Ectodermal cell (in vitro differentiated cells): ENCODE measurements at regions not wholly inside any gene's neighbourhood (a gene's known extent, or its start where the extent isn't known, plus 50 kb on each side); places are given as distances from the start of the nearest gene placed in this dataset.
"Not testable (repeated sequence)": the region's sequence is repeated elsewhere in the genome, so short reads cannot be mapped to it uniquely, and the experiment has no call there.

Experiments used
- H3K27ac ChIP-seq: 2 replicates; pipeline ENCODE4 v1.7.0; 2013; ENCODE audit warnings: mild to moderate bottlenecking, low read depth, low read length; ENCODE audit not compliant: insufficient read depth, poor library complexity, severe bottlenecking
- H3K27me3 ChIP-seq: 2 replicates; pipeline ENCODE4 v1.7.0; 2013; ENCODE audit warnings: mild to moderate bottlenecking, low read length; ENCODE audit not compliant: insufficient read depth, control insufficient read depth, poor library complexity, severe bottlenecking
- H3K36me3 ChIP-seq: one replicate; pipeline ENCODE4 v1.7.0; 2013; ENCODE audit warnings: low read length; ENCODE audit not compliant: control insufficient read depth, insufficient read depth
- H3K4me1 ChIP-seq: one replicate; pipeline ENCODE4 v1.7.0; 2013; ENCODE audit warnings: low read length; ENCODE audit not compliant: control insufficient read depth, insufficient read depth
- H3K4me3 ChIP-seq: 2 replicates; pipeline ENCODE4 v1.7.0; 2013; ENCODE audit warnings: low read depth, low read length, control low read depth; ENCODE audit not compliant: insufficient read depth
- H3K9me3 ChIP-seq: 2 replicates; pipeline ENCODE4 v1.7.0; 2013; ENCODE audit warnings: mild to moderate bottlenecking, low read length, moderate library complexity; ENCODE audit not compliant: control insufficient read depth
- WGBS, 2 experiments: methylation state at CpG; one replicate each; pipeline ENCODE4 v1.1.7; 2013; ENCODE audit warnings: missing lambda C conversion rate in 2 of 2; 5-methylcytosine and 5-hydroxymethylcytosine counted together

- peak overlapping the region; percentile 50 for H3K27ac ChIP-seq
- no peaks in the 10 kb centered on the region for H3K36me3 ChIP-seq
- 88 to 93% methylated on average over 1 to 2 of the region's 2 CpGs for WGBS, 2 experiments
These were observed 764.7 kb upstream of the ARRDC3 start for GRCh38 chr5:92147798-92148197.

GRCh38 chr5:92147266-92147665 lies 764.1 kb upstream of the ARRDC3 start:
- no peaks in the 10 kb centered on the region for H3K4me1 ChIP-seq
- peak overlapping the region; percentile 50 for H3K27ac ChIP-seq
- H3K27me3 ChIP-seq: no peaks in the 10 kb centered on the region
- 93 to 97% methylated on average over 3 of the region's 3 CpGs for WGBS, 2 experiments
- H3K9me3 ChIP-seq: no peaks in the 10 kb centered on the region
- H3K4me3 ChIP-seq: no peak overlapping the region
- H3K36me3 ChIP-seq: no peaks in the 10 kb centered on the region

More at GRCh38 chr5:92147798-92148197, 764.7 kb upstream of the ARRDC3 start:
- Histone ChIP-seq H3K27me3 (no peaks in the 10 kb centered on the region), H3K4me3 (no peak overlapping the region), H3K9me3 (no peaks in the 10 kb centered on the region), H3K4me1 (no peaks in the 10 kb centered on the region)

GRCh38 chr5:92145852-92146251 lies 762.7 kb upstream of the ARRDC3 start:
- Histone ChIP-seq H3K4me3 (no peak overlapping the region), H3K27ac (no peak overlapping the region), H3K4me1 (no peaks in the 10 kb centered on the region), H3K9me3 (no peaks in the 10 kb centered on the region), H3K36me3 (no peaks in the 10 kb centered on the region), H3K27me3 (no peaks in the 10 kb centered on the region)
- WGBS, 2 experiments: 91 to 100% methylated on average over 2 of the region's 3 CpGs

- Histone ChIP-seq H3K27me3 (no peaks in the 10 kb centered on the region), H3K9me3 (no peaks in the 10 kb centered on the region)
These were observed 761.7 kb upstream of the ARRDC3 start for GRCh38 chr5:92144824-92145223.

GRCh38 chr5:92132294-92132908 lies 749.3 kb upstream of the ARRDC3 start:
- not testable (repeated sequence) for H3K4me3 ChIP-seq, H3K9me3 ChIP-seq, H3K27me3 ChIP-seq, H3K36me3 ChIP-seq, H3K4me1 ChIP-seq, H3K27ac ChIP-seq
- 90 to 94% methylated on average over 5 of the region's 5 CpGs for WGBS, 2 experiments

More at GRCh38 chr5:92144824-92145223, 761.7 kb upstream of the ARRDC3 start:
- Histone ChIP-seq H3K27ac (no peak overlapping the region), H3K36me3 (no peaks in the 10 kb centered on the region), H3K4me3 (no peak overlapping the region), H3K4me1 (no peaks in the 10 kb centered on the region)
- 93 to 95% methylated on average over 3 of the region's 3 CpGs for WGBS, 2 experiments

- Histone ChIP-seq H3K9me3 (no peaks in the 10 kb centered on the region), H3K27ac (no peak overlapping the region), H3K4me3 (no peak overlapping the region), H3K27me3 (no peaks in the 10 kb centered on the region), H3K4me1 (no peaks in the 10 kb centered on the region), H3K36me3 (no peaks in the 10 kb centered on the region)
- no CpG with 5 or more reads among the region's 1 CpG for WGBS, 2 experiments
These were observed 743.1 kb upstream of the ARRDC3 start for GRCh38 chr5:92126182-92126581.

GRCh38 chr5:92119110-92119509 lies 736.0 kb upstream of the ARRDC3 start:
- Histone ChIP-seq H3K9me3 (no peaks in the 10 kb centered on the region), H3K4me1 (no peaks in the 10 kb centered on the region), H3K27ac (no peak overlapping the region), H3K27me3 (no peaks in the 10 kb centered on the region), H3K4me3 (no peak overlapping the region), H3K36me3 (no peaks in the 10 kb centered on the region)
- WGBS, 2 experiments: 63 to 70% methylated on average over 1 of the region's 1 CpG

- H3K36me3 ChIP-seq: no peaks in the 10 kb centered on the region
- no peaks in the 10 kb centered on the region for H3K27me3 ChIP-seq
- no peak overlapping the region for H3K4me3 ChIP-seq
- WGBS, 2 experiments: 100% methylated on average over 1 of the region's 1 CpG; no CpG with 5 or more reads in 1 of the 2 experiments
- no peaks in the 10 kb centered on the region for H3K9me3 ChIP-seq
- no peaks in the 10 kb centered on the region for H3K4me1 ChIP-seq
- no peak overlapping the region for H3K27ac ChIP-seq
These were observed 723.7 kb upstream of the ARRDC3 start for GRCh38 chr5:92106808-92107207.

GRCh38 chr5:92104126-92104525 lies 721.0 kb upstream of the ARRDC3 start:
- no peak overlapping the region for H3K4me3 ChIP-seq
- H3K36me3 ChIP-seq: no peaks in the 10 kb centered on the region
- H3K4me1 ChIP-seq: no peaks in the 10 kb centered on the region
- no peaks in the 10 kb centered on the region for H3K27me3 ChIP-seq
- H3K27ac ChIP-seq: no peak overlapping the region
- H3K9me3 ChIP-seq: no peaks in the 10 kb centered on the region

- no peak overlapping the region for H3K27ac ChIP-seq
- H3K4me3 ChIP-seq: no peak overlapping the region
- H3K27me3 ChIP-seq: no peaks in the 10 kb centered on the region
- no peaks in the 10 kb centered on the region for H3K36me3 ChIP-seq
- no peaks in the 10 kb centered on the region for H3K4me1 ChIP-seq
- WGBS, 2 experiments: 93 to 94% methylated on average over 3 of the region's 3 CpGs
- no peaks in the 10 kb centered on the region for H3K9me3 ChIP-seq
These were observed 719.2 kb upstream of the ARRDC3 start for GRCh38 chr5:92102313-92102712.

GRCh38 chr5:92092239-92092638 lies 709.1 kb upstream of the ARRDC3 start:
- no peaks in the 10 kb centered on the region for H3K27me3 ChIP-seq
- no peak overlapping the region for H3K4me3 ChIP-seq
- no peak overlapping the region for H3K27ac ChIP-seq
- no peaks in the 10 kb centered on the region for H3K36me3 ChIP-seq
- WGBS, 2 experiments: 76 to 88% methylated on average over 1 of the region's 1 CpG
- H3K9me3 ChIP-seq: no peaks in the 10 kb centered on the region
- no peaks in the 10 kb centered on the region for H3K4me1 ChIP-seq
